ENCODE measurements at regions not wholly inside any gene's neighbourhood (a gene's known extent, or its start where the extent isn't known, plus 50 kb on each side); places are given as distances from the start of the nearest gene placed in this dataset.

- TF ChIP-seq YY1 (IDR thresholded peaks at IDR 0.05; ENCODE audit: insufficient read depth, insufficient read length) (no peak), SUZ12 (IDR thresholded peaks at IDR 0.05; ENCODE audit: extremely low read depth, insufficient read depth, insufficient read length) (no peak), ZNF274 (IDR thresholded peaks at IDR 0.05; ENCODE audit: low read depth, low read length) (no peak)
These were observed 415.3 kb downstream of the RPS24 start for GRCh38 chr10:78448994-78449418.
